ENCODE measurements at regions not wholly inside any gene's neighbourhood (a gene's known extent, or its start where the extent isn't known, plus 50 kb on each side); places are given as distances from the start of the nearest gene placed in this dataset.
A peak's percentile ranks its signal among the peaks of the same experiment; 100 is the strongest.

- no peak for DNase-seq
- peaks cover 0 to 24% (median 2%) of the 10 kb centered on the region in 4 donors for H3K4me1 ChIP-seq
- peak overlapping the region in 1 of 2 donors; percentile 15 for H3K27ac ChIP-seq
- TF ChIP-seq, protein P1, sequence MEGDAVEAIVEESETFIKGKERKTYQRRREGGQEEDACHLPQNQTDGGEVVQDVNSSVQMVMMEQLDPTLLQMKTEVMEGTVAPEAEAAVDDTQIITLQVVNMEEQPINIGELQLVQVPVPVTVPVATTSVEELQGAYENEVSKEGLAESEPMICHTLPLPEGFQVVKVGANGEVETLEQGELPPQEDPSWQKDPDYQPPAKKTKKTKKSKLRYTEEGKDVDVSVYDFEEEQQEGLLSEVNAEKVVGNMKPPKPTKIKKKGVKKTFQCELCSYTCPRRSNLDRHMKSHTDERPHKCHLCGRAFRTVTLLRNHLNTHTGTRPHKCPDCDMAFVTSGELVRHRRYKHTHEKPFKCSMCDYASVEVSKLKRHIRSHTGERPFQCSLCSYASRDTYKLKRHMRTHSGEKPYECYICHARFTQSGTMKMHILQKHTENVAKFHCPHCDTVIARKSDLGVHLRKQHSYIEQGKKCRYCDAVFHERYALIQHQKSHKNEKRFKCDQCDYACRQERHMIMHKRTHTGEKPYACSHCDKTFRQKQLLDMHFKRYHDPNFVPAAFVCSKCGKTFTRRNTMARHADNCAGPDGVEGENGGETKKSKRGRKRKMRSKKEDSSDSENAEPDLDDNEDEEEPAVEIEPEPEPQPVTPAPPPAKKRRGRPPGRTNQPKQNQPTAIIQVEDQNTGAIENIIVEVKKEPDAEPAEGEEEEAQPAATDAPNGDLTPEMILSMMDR (IDR thresholded peaks at IDR 0.05) = no peak
- no peaks in the 10 kb centered on the region for H3K36me3 ChIP-seq
- no peaks in the 10 kb centered on the region for H3K27me3 ChIP-seq
- H3K4me3 ChIP-seq = no peak overlapping the region
- H3K9me3 ChIP-seq = no peaks in the 10 kb centered on the region
- intact Hi-C loops (cut with DNase I; ENCODE audit: low total_unique reads) = no loop called here
Measured at GRCh38 chr7:15854841-15855524, 168.5 kb upstream of the MEOX2 start.

DNA sequence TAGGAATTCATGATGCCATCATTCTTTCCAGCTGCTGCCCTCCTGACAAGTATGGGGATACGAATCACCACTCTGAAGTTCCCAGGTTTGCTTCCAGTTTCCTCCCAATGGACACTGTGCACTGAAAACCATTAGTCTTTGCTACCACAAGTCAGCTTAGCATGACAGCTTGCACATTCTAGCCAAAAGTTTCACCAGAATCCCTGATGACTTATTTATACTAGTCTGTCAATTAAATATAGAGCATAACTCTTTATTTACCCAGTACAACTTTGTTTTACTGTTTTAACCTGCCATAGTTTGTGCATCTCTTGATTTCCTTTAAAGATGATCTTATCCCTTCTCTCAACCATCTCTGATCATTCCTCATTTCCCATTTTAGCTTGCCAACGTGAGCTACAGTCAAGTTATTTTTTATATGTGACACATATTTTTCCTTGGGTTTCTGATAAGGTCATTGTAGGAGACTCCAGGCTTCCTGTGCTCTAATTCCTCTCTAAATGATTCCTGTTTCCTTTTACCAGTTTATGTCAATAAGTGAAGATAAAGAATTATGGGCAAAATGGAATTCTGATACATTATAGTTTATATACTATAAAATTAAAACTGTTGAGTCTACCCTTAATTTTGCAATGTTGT lies 167.5 kb upstream of the MEOX2 start:
- TF ChIP-seq, protein P1 (IDR thresholded peaks at IDR 0.05) = no peak
- Histone ChIP-seq H3K4me1 (peaks cover 0 to 24% (median 2%) of the 10 kb centered on the region in 4 donors), H3K36me3 (no peaks in the 10 kb centered on the region), H3K27ac (peak overlapping the region; percentile 30 to 51), H3K9me3 (no peaks in the 10 kb centered on the region), H3K27me3 (no peaks in the 10 kb centered on the region), H3K4me3 (no peak overlapping the region)
- peak in 1 of 2 donors; percentile 23 for DNase-seq
- intact Hi-C loops (cut with DNase I; ENCODE audit: low total_unique reads) = no loop called here

GRCh38 chr7:15851201-15851600 lies 164.7 kb upstream of the MEOX2 start:
- H3K27me3 ChIP-seq = no peaks in the 10 kb centered on the region
- H3K36me3 ChIP-seq = no peaks in the 10 kb centered on the region
- no peak for DNase-seq
- peaks cover 0 to 24% (median 2%) of the 10 kb centered on the region in 4 donors for H3K4me1 ChIP-seq
- no peak overlapping the region for H3K4me3 ChIP-seq
- H3K27ac ChIP-seq = no peak overlapping the region
- no peaks in the 10 kb centered on the region for H3K9me3 ChIP-seq
- intact Hi-C loops (cut with DNase I; ENCODE audit: low total_unique reads) = no loop called here
- TF ChIP-seq, protein P1 (IDR thresholded peaks at IDR 0.05) = no peak

DNA sequence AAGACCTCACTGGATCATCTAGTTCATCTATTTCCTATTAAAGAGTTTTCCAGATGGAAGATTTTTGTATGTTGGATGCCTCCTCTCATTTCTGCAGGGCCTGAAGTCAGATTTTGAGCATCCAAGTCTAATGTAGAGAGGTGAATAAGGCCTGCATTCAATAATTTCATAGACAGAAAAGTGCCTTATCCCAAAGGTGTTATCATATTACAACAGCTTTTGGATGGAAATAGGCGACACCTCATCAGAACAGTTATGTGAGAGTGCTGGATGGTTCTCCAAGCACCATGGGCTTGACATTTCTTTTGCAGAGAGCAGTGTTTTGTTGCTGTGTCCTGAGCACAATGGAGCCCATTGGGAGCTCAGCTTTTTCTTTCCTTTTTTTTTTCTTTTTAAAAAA lies 162.4 kb upstream of the MEOX2 start:
- no peak overlapping the region for H3K4me3 ChIP-seq
- H3K4me1 ChIP-seq = peaks cover 0 to 9% (median 0%) of the 10 kb centered on the region in 4 donors
- intact Hi-C loops (cut with DNase I; ENCODE audit: low total_unique reads) = no loop called here
- TF ChIP-seq, protein P1 (IDR thresholded peaks at IDR 0.05) = no peak
- H3K27ac ChIP-seq = no peak overlapping the region
- no peaks in the 10 kb centered on the region for H3K9me3 ChIP-seq
- H3K36me3 ChIP-seq = no peaks in the 10 kb centered on the region
- no peak for DNase-seq
- H3K27me3 ChIP-seq = no peaks in the 10 kb centered on the region

DNA sequence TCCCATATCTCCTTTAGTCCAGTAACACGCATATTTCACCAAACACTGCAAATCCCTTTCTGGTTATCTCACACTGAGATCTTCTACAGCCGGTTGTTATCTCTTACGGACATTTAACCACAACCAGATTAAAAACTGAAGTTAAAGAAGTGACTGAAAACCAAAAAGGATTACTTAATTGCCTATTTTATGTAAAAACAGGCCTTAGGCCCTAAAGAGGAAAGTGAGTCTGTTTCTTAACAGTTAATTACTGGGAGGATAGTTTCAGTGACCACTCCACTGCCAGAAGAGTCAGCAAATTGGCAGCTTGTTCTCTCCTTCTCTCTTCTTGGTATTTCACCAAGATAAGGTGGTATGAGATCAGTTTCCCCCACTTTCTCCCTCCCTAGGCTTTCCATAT lies 161.9 kb upstream of the MEOX2 start:
- DNase-seq = no peak
- no peak overlapping the region for H3K27ac ChIP-seq
- intact Hi-C loops (cut with DNase I; ENCODE audit: low total_unique reads) = no loop called here
- no peaks in the 10 kb centered on the region for H3K36me3 ChIP-seq
- H3K4me3 ChIP-seq = no peak overlapping the region
- no peaks in the 10 kb centered on the region for H3K27me3 ChIP-seq
- H3K4me1 ChIP-seq = peaks cover 0 to 4% (median 0%) of the 10 kb centered on the region in 4 donors
- TF ChIP-seq, protein P1 (IDR thresholded peaks at IDR 0.05) = no peak
- no peaks in the 10 kb centered on the region for H3K9me3 ChIP-seq

All from tibial artery (tissue), 4 donors.